Naive thymus-derived CD4-positive, alpha-beta T cell (primary cell): ENCODE measurements at regions not wholly inside any gene's neighbourhood (a gene's known extent, or its start where the extent isn't known, plus 50 kb on each side); places are given as distances from the start of the nearest gene placed in this dataset.

Experiments used
- ATAC-seq: fragments of 150-1000 bp; cut with Tn5 transposase; 2 replicates; pipeline ENCODE4 v1.10.0; 2021; ENCODE audit warnings: mild to moderate bottlenecking, moderate library complexity
- CTCF ChIA-PET: fragments of 350-600 bp; sonication (Branson Sonifier 250); formaldehyde crosslinking; loops from one replicate; lab custom pipeline; 2021; ENCODE audit warnings: antibody characterized with exemption; lab: Charles Lee
- POLR2A ChIA-PET: fragments of 350-600 bp; sonication (Branson Sonifier 250); formaldehyde crosslinking; loops from one replicate; lab custom pipeline; 2021; ENCODE audit warnings: antibody characterized with exemption, inconsistent platforms; lab: Charles Lee
- DNase-seq, 9 donors: peaks; one replicate each; pipeline versions ENCODE4 v3.0.0 to v3.0.0-alpha.2; 2020 to 2022; ENCODE audit warnings: mixed read lengths in 1 of 9
- H3K27ac ChIP-seq: one replicate; pipeline ENCODE4 v1.7.0; 2013; ENCODE audit warnings: mild to moderate bottlenecking, low read depth, low read length, moderate library complexity
- H3K27me3 ChIP-seq, 2 donors: one replicate each; pipeline ENCODE4 v1.7.0; 2013; ENCODE audit warnings: low read length in 2 of 2, mild to moderate bottlenecking in 2 of 2, moderate library complexity in 2 of 2; ENCODE audit not compliant: control insufficient read depth in 2 of 2, insufficient read depth in 2 of 2
- H3K36me3 ChIP-seq, 3 experiments: 1 replicate in 2 of 3; 2 replicates in 1 of 3; pipeline ENCODE4 v1.7.0; 2013; ENCODE audit warnings: low read length in 3 of 3, mild to moderate bottlenecking in 3 of 3, moderate library complexity in 1 of 3; ENCODE audit not compliant: insufficient read depth in 3 of 3, control insufficient read depth in 2 of 3
- H3K4me1 ChIP-seq, 2 donors: one replicate each; pipeline ENCODE4 v1.7.0; 2013; ENCODE audit warnings: low read length in 2 of 2, mild to moderate bottlenecking in 2 of 2, moderate library complexity in 1 of 2; ENCODE audit not compliant: control insufficient read depth in 2 of 2, insufficient read depth in 2 of 2
- H3K4me3 ChIP-seq: 2 replicates; pipeline ENCODE4 v1.7.0; 2013; ENCODE audit warnings: mild to moderate bottlenecking, low read length
- H3K9me3 ChIP-seq, 3 experiments: 1 replicate in 2 of 3; 2 replicates in 1 of 3; pipeline ENCODE4 v1.7.0; 2013; ENCODE audit warnings: low read length in 3 of 3; ENCODE audit not compliant: control insufficient read depth in 2 of 3
- H3K27ac Mint-ChIP-seq, 9 donors: one replicate each; pipeline ENCODE4 v1.8.0; 2020 to 2022; ENCODE audit warnings: mixed read lengths in 9 of 9, mild to moderate bottlenecking in 8 of 9, moderate library complexity in 5 of 9, inconsistent platforms in 2 of 9
- H3K27me3 Mint-ChIP-seq, 5 donors: one replicate each; pipeline ENCODE4 v1.8.0; 2021 to 2022; ENCODE audit warnings: mixed read lengths in 5 of 5, mild to moderate bottlenecking in 1 of 5
- H3K36me3 Mint-ChIP-seq, 5 donors: one replicate each; pipeline ENCODE4 v1.8.0; 2020 to 2022; ENCODE audit warnings: mixed read lengths in 5 of 5, mild to moderate bottlenecking in 3 of 5, inconsistent platforms in 1 of 5
- H3K4me1 Mint-ChIP-seq, 7 donors: one replicate each; pipeline ENCODE4 v1.8.0; 2020 to 2022; ENCODE audit warnings: mixed read lengths in 7 of 7, mild to moderate bottlenecking in 3 of 7, inconsistent platforms in 1 of 7
- H3K4me3 Mint-ChIP-seq, 10 donors: one replicate each; pipeline ENCODE4 v1.8.0; 2020 to 2022; ENCODE audit warnings: mild to moderate bottlenecking in 10 of 10, mixed read lengths in 10 of 10, moderate library complexity in 6 of 10, inconsistent platforms in 2 of 10
- H3K9me3 Mint-ChIP-seq, 11 donors: one replicate each; pipeline ENCODE4 v1.8.0; 2020 to 2022; ENCODE audit warnings: mixed read lengths in 11 of 11, mild to moderate bottlenecking in 4 of 11, inconsistent platforms in 1 of 11, moderate library complexity in 1 of 11
- intact Hi-C, 2 donors: fragments of 100-400 bp; cut with micrococcal nuclease; formaldehyde crosslinking; loops; one replicate each; pipeline ENCODE4 v1.15.1; 2023

DNA sequence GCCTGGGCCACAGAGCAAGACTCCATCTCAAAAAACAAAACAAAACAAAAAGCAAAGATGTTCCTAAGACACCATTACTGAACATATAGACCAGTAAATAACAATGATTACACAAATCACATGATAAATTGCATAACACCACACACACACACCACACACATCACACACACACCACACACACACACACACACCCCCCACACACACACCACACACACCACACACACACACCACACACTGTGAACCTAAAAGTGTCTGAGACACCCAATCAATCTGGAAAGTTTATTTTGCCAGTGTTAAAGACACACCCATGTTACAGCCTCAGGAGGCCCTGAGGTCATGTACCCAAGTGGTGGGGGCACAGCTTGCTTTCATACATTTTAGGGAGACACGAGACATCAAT, 62.6 kb upstream of the ASAP2 start:
- ATAC-seq (no peak), DNase-seq (no peak)
- CTCF ChIA-PET, result interaction anchor here (0.5 to 1.4 kb wide), 3 partner anchors 8 to 271 kb away, joined by 3 to 7 read pairs (median 4); no protein-coding TSS in a partner anchor
- Mint-ChIP-seq H3K27ac (no peak overlapping the region), H3K4me3 (peak overlapping the region in 1 of 10 donors; percentile 42), H3K4me1 (peaks cover 0 to 5% (median 0%) of the 10 kb centered on the region in 7 donors), H3K9me3 (no peaks in the 10 kb centered on the region), H3K27me3 (peaks cover 6 to 27% (median 9%) of the 10 kb centered on the region in 5 donors), H3K36me3 (no peaks in the 10 kb centered on the region)
- Histone ChIP-seq H3K27me3 (no peaks in the 10 kb centered on the region), H3K4me3 (no peak overlapping the region), H3K27ac (no peak overlapping the region), H3K9me3 (no peaks in the 10 kb centered on the region), H3K36me3 (no peaks in the 10 kb centered on the region), H3K4me1 (no peaks in the 10 kb centered on the region)
- POLR2A ChIA-PET, result no interaction called here
- intact Hi-C loops, result no loop called here

DNA sequence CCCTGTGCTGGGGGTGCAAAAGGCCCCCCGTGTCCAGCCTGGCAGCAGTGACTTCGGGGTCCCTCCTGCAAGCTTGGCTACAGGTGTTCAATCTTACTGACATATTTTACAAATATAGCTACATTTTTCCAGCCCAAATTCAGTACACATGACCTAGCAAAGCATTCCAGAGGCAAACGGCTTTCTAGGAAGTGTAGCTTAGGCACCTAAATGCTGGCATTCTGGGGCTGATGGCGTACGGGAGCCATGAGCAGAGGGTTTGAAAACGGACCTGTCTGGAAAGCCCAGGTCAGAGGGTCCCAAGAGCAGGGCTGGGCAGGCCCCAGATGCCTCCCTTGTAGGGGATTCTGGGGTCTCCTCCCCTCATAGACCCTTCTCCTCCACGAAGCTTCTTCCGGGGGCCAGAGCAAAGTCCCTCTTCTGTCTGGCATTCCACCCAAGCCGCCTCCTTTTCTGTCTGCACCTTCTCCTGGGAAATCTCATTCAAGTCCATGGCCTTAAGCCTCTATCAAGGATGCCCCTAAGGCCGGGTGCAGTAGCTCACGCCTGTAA, 63.3 kb upstream of the ASAP2 start:
- H3K27ac Mint-ChIP-seq, result no peak overlapping the region
- POLR2A ChIA-PET, result no interaction called here
- H3K4me3 Mint-ChIP-seq, result peak overlapping the region in 2 of 10 donors; percentile 44 to 57

DNA sequence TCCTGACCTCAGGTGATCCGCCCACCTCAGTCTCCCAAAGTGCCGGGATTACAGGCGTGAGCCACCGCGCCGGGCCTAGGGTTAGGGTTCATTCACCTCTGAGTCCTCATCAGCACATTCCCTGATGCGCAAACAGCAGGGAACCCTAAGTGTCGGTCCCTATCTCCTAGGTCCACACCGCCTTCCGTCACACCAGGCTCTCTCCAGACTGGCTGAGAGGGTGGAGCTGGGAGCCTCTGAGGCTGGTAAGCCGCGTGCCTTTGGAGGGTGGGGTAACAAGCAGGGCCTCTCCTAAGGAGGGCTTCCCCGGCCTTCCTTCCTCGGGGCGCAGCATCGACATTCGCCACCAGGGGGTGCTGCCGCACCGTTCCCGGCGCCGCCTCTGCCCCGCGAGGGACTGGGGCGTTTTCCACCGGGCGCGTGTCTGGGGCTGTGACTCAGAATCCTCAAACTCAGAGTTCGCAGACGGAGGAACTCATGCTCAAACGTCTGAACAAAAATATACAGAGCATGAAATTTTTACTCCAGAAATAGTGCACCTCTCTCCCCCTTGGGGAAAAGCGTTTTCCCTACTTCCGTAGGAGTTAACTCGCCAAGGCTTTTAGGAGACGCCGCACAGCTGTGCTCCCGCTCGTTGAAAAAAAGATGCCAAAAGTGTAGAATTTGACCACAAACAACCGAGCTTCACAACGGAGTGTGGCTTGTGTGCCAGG, 63.9 kb upstream of the ASAP2 start:
- intact Hi-C loops, result loop anchor here (1.0 to 2.0 kb wide), 3 partner anchors 414 to 906 kb away; no protein-coding TSS in a partner anchor

More for the DNA sequence above, 63.3 kb upstream of the ASAP2 start:
- CTCF ChIA-PET, result interaction anchor here (0.5 to 1.0 kb wide), 2 partner anchors 16 to 270 kb away, joined by 4 to 7 read pairs; no protein-coding TSS in a partner anchor
- H3K9me3 Mint-ChIP-seq, result no peaks in the 10 kb centered on the region
- no peak overlapping the region for H3K4me3 ChIP-seq
- DNase-seq (no peak), ATAC-seq (no peak)
- peaks cover 6 to 27% (median 13%) of the 10 kb centered on the region in 5 donors for H3K27me3 Mint-ChIP-seq
- peaks cover 0 to 5% (median 0%) of the 10 kb centered on the region in 7 donors for H3K4me1 Mint-ChIP-seq
- H3K36me3 ChIP-seq, result no peaks in the 10 kb centered on the region
- intact Hi-C loops, result loop anchor here (2.0 kb wide), 2 partner anchors 413 to 905 kb away; no protein-coding TSS in a partner anchor
- no peaks in the 10 kb centered on the region for H3K4me1 ChIP-seq
- H3K9me3 ChIP-seq, result no peaks in the 10 kb centered on the region
- no peak overlapping the region for H3K27ac ChIP-seq
- H3K27me3 ChIP-seq, result no peaks in the 10 kb centered on the region
- no peaks in the 10 kb centered on the region for H3K36me3 Mint-ChIP-seq

DNA sequence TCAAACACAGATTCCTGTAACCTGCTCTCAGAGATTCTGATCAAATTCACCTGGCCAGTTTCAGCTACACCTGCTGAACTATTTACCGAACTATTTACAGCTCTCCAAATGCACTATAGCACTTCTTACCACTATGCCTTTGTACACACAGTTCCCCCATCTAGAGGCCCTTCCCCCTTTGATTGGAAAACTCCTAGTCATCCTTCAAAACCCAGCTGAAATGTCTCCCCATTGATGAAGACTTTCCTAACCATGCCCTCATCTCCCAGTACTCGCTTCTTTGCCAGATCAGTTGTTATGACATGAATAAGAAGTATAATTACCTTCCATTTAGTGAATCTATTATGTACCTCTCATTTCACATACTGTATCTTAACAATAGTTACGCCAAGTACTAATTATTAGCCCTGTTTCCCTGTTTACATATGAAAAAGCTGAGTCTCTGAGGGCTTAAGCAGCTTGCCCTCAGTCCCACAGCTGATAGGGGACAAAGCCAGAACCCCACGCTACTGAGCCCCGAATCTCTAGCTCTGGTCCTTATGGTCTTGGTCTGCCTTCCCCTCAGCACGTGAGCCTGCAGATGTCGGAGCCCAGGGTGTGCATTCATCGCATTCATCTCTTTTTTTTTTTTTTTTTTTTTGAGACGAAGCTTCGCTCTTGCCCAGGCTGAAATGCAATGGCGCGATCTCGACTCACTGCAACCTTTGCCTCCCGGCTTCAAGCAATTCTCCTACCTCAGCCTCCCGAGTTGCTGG, 64.7 kb upstream of the ASAP2 start:
- no peak overlapping the region for H3K27ac Mint-ChIP-seq
- no peaks in the 10 kb centered on the region for H3K36me3 Mint-ChIP-seq
- Histone ChIP-seq H3K4me1 (no peaks in the 10 kb centered on the region), H3K27ac (no peak overlapping the region), H3K36me3 (no peaks in the 10 kb centered on the region), H3K4me3 (no peak overlapping the region), H3K9me3 (no peaks in the 10 kb centered on the region), H3K27me3 (no peaks in the 10 kb centered on the region)
- H3K9me3 Mint-ChIP-seq, result no peaks in the 10 kb centered on the region
- DNase-seq, result no peak
- no peak overlapping the region for H3K4me3 Mint-ChIP-seq
- intact Hi-C loops, result loop anchor here (1.0 to 2.0 kb wide), 3 partner anchors 415 to 907 kb away; no protein-coding TSS in a partner anchor
- peaks cover 0 to 5% (median 0%) of the 10 kb centered on the region in 7 donors for H3K4me1 Mint-ChIP-seq
- ChIA-PET POLR2A (no interaction called here), CTCF (interaction anchor here (0.6 kb wide), 2 partner anchors 44 to 81 kb away, joined by 3 to 4 read pairs; no protein-coding TSS in a partner anchor)
- peaks cover 0 to 24% (median 12%) of the 10 kb centered on the region in 5 donors for H3K27me3 Mint-ChIP-seq
- ATAC-seq, result no peak

More for the DNA sequence above, 63.9 kb upstream of the ASAP2 start:
- DNase-seq, result peak; percentile 32 to 90 (median 69)
- Histone ChIP-seq H3K27ac (no peak overlapping the region), H3K9me3 (no peaks in the 10 kb centered on the region), H3K4me1 (no peaks in the 10 kb centered on the region), H3K36me3 (no peaks in the 10 kb centered on the region), H3K27me3 (no peaks in the 10 kb centered on the region), H3K4me3 (no peak overlapping the region)
- Mint-ChIP-seq H3K27ac (no peak overlapping the region), H3K4me1 (peaks cover 0 to 5% (median 0%) of the 10 kb centered on the region in 7 donors), H3K36me3 (no peaks in the 10 kb centered on the region), H3K27me3 (peaks cover 1 to 27% (median 14%) of the 10 kb centered on the region in 5 donors), H3K9me3 (no peaks in the 10 kb centered on the region), H3K4me3 (peak overlapping the region in 7 of 10 donors; percentile 12 to 57 (median 36))
- POLR2A ChIA-PET, result no interaction called here
- ATAC-seq, result peak; percentile 94
- CTCF ChIA-PET, result interaction anchor here (0.6 to 1.0 kb wide), 2 partner anchors 45 to 270 kb away, joined by 4 read pairs; no protein-coding TSS in a partner anchor

DNA sequence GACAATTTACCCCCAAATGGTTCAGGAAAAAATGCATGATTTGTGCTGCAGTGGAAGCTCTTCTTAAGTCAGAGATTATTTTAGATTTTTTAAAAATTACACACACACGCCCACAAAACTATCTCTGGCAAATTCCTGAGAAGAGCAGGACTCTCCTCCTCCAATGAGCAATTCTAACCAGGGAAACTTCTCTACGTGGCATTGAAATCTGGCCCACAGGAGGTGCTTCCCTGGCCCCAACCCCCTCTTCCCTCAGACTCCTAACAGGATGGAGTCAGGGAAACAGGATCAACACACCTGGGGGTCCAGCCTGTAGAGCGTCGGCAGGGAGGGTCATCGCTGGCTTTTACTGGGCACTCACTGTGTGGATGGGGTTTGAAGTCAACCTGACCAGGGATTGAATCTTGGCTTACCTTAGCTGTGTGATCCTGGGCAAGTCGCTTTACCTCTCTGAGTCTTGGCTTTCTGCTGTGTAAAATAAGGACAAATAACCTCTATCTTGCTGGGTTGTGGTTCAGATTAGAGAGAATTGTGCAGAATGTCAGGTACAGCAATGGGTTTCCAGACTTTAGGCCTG, 65.4 kb upstream of the ASAP2 start:
- H3K9me3 ChIP-seq, result no peaks in the 10 kb centered on the region
- no peaks in the 10 kb centered on the region for H3K36me3 Mint-ChIP-seq
- no peaks in the 10 kb centered on the region for H3K4me1 ChIP-seq
- intact Hi-C loops, result no loop called here
- H3K27ac ChIP-seq, result no peak overlapping the region
- POLR2A ChIA-PET, result no interaction called here
- no peak overlapping the region for H3K4me3 ChIP-seq
- no peaks in the 10 kb centered on the region for H3K9me3 Mint-ChIP-seq
- ATAC-seq, result no peak
- no peaks in the 10 kb centered on the region for H3K27me3 ChIP-seq
- H3K27me3 Mint-ChIP-seq, result peaks cover 0 to 19% (median 9%) of the 10 kb centered on the region in 5 donors
- no peaks in the 10 kb centered on the region for H3K36me3 ChIP-seq
- DNase-seq, result no peak
- CTCF ChIA-PET, result interaction anchor here (0.7 to 0.9 kb wide), 2 partner anchors 279 to 1712 kb away, joined by 3 to 4 read pairs; no protein-coding TSS in a partner anchor
- H3K27ac Mint-ChIP-seq, result no peak overlapping the region
- peaks cover 0 to 5% (median 0%) of the 10 kb centered on the region in 7 donors for H3K4me1 Mint-ChIP-seq
- H3K4me3 Mint-ChIP-seq, result no peak overlapping the region

DNA sequence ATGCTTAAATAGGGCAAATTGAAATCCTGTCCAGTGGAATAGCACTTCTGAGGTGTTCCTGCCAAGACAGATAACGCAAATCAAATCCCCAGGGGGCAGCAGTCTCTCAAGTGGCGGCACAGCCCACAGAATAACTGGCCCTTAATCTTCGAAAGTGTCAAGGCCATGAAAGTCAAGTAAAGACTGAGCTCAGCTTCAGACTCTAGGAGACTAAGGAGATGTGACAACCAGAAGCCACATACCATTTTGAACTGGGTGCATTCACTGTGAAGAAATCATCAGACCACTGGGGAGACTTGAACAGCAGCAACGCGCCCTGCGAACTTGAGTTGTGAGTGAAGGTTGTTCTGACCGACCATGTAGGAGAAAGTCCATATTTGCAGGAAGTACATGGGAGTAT, 66.0 kb upstream of the ASAP2 start:
- peaks cover 0 to 19% (median 9%) of the 10 kb centered on the region in 5 donors for H3K27me3 Mint-ChIP-seq
- no peaks in the 10 kb centered on the region for H3K4me1 ChIP-seq
- H3K4me3 Mint-ChIP-seq, result no peak overlapping the region
- CTCF ChIA-PET, result interaction anchor here (0.7 to 0.9 kb wide), 2 partner anchors 279 to 1711 kb away, joined by 3 to 4 read pairs; no protein-coding TSS in a partner anchor
- no peaks in the 10 kb centered on the region for H3K36me3 ChIP-seq
- H3K4me3 ChIP-seq, result no peak overlapping the region
- no peak overlapping the region for H3K27ac ChIP-seq
- no peak overlapping the region for H3K27ac Mint-ChIP-seq
- no peaks in the 10 kb centered on the region for H3K36me3 Mint-ChIP-seq
- H3K27me3 ChIP-seq, result no peaks in the 10 kb centered on the region
- H3K4me1 Mint-ChIP-seq, result peaks cover 0 to 5% (median 0%) of the 10 kb centered on the region in 7 donors
- H3K9me3 Mint-ChIP-seq, result no peaks in the 10 kb centered on the region
- DNase-seq, result no peak
- H3K9me3 ChIP-seq, result no peaks in the 10 kb centered on the region
- no peak for ATAC-seq
- intact Hi-C loops, result no loop called here
- POLR2A ChIA-PET, result no interaction called here
